PC-3 (cell line): ENCODE measurements at regions not wholly inside any gene's neighbourhood (a gene's known extent, or its start where the extent isn't known, plus 50 kb on each side); places are given as distances from the start of the nearest gene placed in this dataset.

ENCODE experiments used
- CTCF ChIP-seq: fragments of 300-600 bp; sonication (generic); conservative IDR thresholded peaks from 2 replicates; pipeline ENCODE4 v1.5.1; 2017; ENCODE audit warnings: antibody characterized with exemption, low read depth, mild to moderate bottlenecking, low read length
- EZH2 ChIP-seq: fragments of 300-600 bp; sonication (generic); IDR thresholded peaks from one replicate; pipeline ENCODE4 v1.6.1; 2017; ENCODE audit warnings: antibody characterized with exemption, mild to moderate bottlenecking, low read length; ENCODE audit not compliant: unreplicated experiment

- TF ChIP-seq EZH2 (no peak), CTCF (no peak)
These were observed 158.9 kb downstream of the ZIC5 start for GRCh38 chr13:99812625-99813024.
